Keratinocyte (primary cell): ENCODE measurements at regions not wholly inside any gene's neighbourhood (a gene's known extent, or its start where the extent isn't known, plus 50 kb on each side); places are given as distances from the start of the nearest gene placed in this dataset.

Source experiments
- DNase-seq: peaks from one replicate; pipeline ENCODE4 v3.0.0-alpha.2; 2011; ENCODE audit warnings: low read depth, missing footprints, low spot score
- FAIRE-seq: peaks from 2 replicates; lab custom pipeline; 2011; peaks lifted over from hg19 to GRCh38; lab: Jason Lieb, UNC
- H2AFZ ChIP-seq: 2 replicates; pipeline ENCODE4 v1.6.0; 2012; ENCODE audit warnings: low read length, control low read depth, inconsistent platforms; ENCODE audit not compliant: control insufficient read depth
- H3K27ac ChIP-seq: 2 replicates; pipeline ENCODE4 v1.5.1; 2011; ENCODE audit warnings: low read length; ENCODE audit not compliant: control insufficient read depth, insufficient read depth
- H3K27me3 ChIP-seq: 3 replicates; pipeline ENCODE4 v1.6.0; 2011; ENCODE audit warnings: low read length; ENCODE audit not compliant: control insufficient read depth, insufficient read depth; ENCODE audit errors: extremely low read depth
- H3K36me3 ChIP-seq, 2 experiments: 2 replicates in 1 of 2; 3 replicates in 1 of 2; pipeline ENCODE4 v1.5.1; 2011; ENCODE audit warnings: low read length in 2 of 2, mild to moderate bottlenecking in 1 of 2; ENCODE audit not compliant: control insufficient read depth in 2 of 2, insufficient read depth in 2 of 2; ENCODE audit errors: extremely low read depth in 1 of 2
- H3K4me1 ChIP-seq: 3 replicates; pipeline ENCODE4 v1.5.1; 2011; ENCODE audit warnings: low read length; ENCODE audit not compliant: control insufficient read depth, insufficient read depth; ENCODE audit errors: extremely low read depth
- H3K4me2 ChIP-seq: 3 replicates; pipeline ENCODE4 v1.6.0; 2011; ENCODE audit warnings: low read depth, low read length; ENCODE audit not compliant: control insufficient read depth, insufficient read depth; ENCODE audit errors: extremely low read depth
- H3K4me3 ChIP-seq, 3 experiments: fragments of 200-600 bp in 1 of 3; sonication (generic) in 1 of 3; 2 replicates in 2 of 3; 3 replicates in 1 of 3; pipeline ENCODE4 v1.5.1; 2011 to 2016; ENCODE audit warnings: low read length in 3 of 3, mild to moderate bottlenecking in 3 of 3, control low read depth in 2 of 3, inconsistent platforms in 1 of 3, low read depth in 1 of 3, mixed read lengths in 1 of 3, mixed run types in 1 of 3, moderate library complexity in 1 of 3; ENCODE audit not compliant: control insufficient read depth in 2 of 3, insufficient read depth in 2 of 3; ENCODE audit errors: extremely low read depth in 1 of 3
- H3K79me2 ChIP-seq: 2 replicates; pipeline ENCODE4 v1.6.0; 2012; ENCODE audit warnings: low read length; ENCODE audit not compliant: control insufficient read depth, insufficient read depth
- H3K9ac ChIP-seq: 3 replicates; pipeline ENCODE4 v1.6.0; 2011; ENCODE audit warnings: low read length; ENCODE audit not compliant: control insufficient read depth, insufficient read depth; ENCODE audit errors: extremely low read depth
- H3K9me1 ChIP-seq: 3 replicates; pipeline ENCODE4 v1.6.0; 2011; ENCODE audit warnings: low read length; ENCODE audit not compliant: control insufficient read depth, insufficient read depth; ENCODE audit errors: extremely low read depth
- H3K9me3 ChIP-seq: 2 replicates; pipeline ENCODE4 v1.5.1; 2012; ENCODE audit warnings: low read depth, low read length; ENCODE audit not compliant: control insufficient read depth
- H4K20me1 ChIP-seq: 3 replicates; pipeline ENCODE4 v1.6.0; 2011; ENCODE audit warnings: low read length; ENCODE audit not compliant: control insufficient read depth, insufficient read depth; ENCODE audit errors: extremely low read depth
- EZH2 ChIP-seq: IDR thresholded peaks from one replicate; pipeline ENCODE4 v1.6.1; 2012; ENCODE audit warnings: inconsistent platforms, mild to moderate bottlenecking, low read length, moderate library complexity
- dilution Hi-C: fragments of 300-500 bp; cut with MboI; formaldehyde crosslinking; loops from one replicate; pipeline ENCODE4 v1.7.0; 2020; ENCODE audit warnings: low sequenced_read_pairs; ENCODE audit not compliant: extremely low pct_ligation_motif_present
- TF ChIP-seq, protein P1 (sequence below), 3 experiments: IDR thresholded peaks in 1 of 3; conservative IDR thresholded peaks in 1 of 3; optimal IDR thresholded peaks in 1 of 3; 2 replicates in 2 of 3; 3 replicates in 1 of 3; pipeline versions ENCODE3 to v1.5.1; 2011; ENCODE audit warnings: low read length in 3 of 3, mild to moderate bottlenecking in 3 of 3, moderate library complexity in 2 of 3, control low read depth in 1 of 3, inconsistent platforms in 1 of 3; ENCODE audit not compliant: insufficient read depth in 2 of 3; ENCODE audit errors: extremely low read depth in 1 of 3

DNA sequence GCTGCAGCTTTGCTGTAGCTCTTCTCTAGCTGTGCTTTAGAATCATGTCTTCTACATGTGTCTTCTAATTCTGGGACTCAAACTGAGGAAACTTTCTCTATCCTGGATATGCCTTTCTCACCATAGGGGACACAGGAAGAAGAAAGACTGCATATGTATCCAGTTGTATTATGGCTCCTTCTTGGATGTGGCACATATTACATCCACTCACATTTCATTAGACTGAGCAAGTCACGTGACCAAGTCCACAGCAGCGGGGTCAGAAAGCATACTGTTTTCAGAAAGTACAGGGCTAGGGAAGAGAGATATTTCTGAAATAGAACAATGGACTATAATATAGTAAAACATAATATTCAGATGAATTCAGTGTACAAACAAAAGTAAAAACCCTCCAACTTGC, 187.6 kb upstream of the RIMS1 start:
- dilution Hi-C loops, result no loop called here
- FAIRE-seq, result no peak
- DNase-seq, result no peak
- H2AFZ ChIP-seq, result no peak overlapping the region
- no peaks in the 10 kb centered on the region for H3K4me1 ChIP-seq
- no peaks in the 10 kb centered on the region for H3K9me1 ChIP-seq
- no peak overlapping the region for H3K9ac ChIP-seq
- no peaks in the 10 kb centered on the region for H3K79me2 ChIP-seq
- no peaks in the 10 kb centered on the region for H3K27me3 ChIP-seq
- no peaks in the 10 kb centered on the region for H3K9me3 ChIP-seq
- no peak overlapping the region for H3K4me2 ChIP-seq
- H3K27ac ChIP-seq, result no peak overlapping the region
- H3K4me3 ChIP-seq, result no peak overlapping the region
- no peaks in the 10 kb centered on the region for H3K36me3 ChIP-seq
- H4K20me1 ChIP-seq, result no peaks in the 10 kb centered on the region
- TF ChIP-seq EZH2, result no peak
- TF ChIP-seq, protein P1, sequence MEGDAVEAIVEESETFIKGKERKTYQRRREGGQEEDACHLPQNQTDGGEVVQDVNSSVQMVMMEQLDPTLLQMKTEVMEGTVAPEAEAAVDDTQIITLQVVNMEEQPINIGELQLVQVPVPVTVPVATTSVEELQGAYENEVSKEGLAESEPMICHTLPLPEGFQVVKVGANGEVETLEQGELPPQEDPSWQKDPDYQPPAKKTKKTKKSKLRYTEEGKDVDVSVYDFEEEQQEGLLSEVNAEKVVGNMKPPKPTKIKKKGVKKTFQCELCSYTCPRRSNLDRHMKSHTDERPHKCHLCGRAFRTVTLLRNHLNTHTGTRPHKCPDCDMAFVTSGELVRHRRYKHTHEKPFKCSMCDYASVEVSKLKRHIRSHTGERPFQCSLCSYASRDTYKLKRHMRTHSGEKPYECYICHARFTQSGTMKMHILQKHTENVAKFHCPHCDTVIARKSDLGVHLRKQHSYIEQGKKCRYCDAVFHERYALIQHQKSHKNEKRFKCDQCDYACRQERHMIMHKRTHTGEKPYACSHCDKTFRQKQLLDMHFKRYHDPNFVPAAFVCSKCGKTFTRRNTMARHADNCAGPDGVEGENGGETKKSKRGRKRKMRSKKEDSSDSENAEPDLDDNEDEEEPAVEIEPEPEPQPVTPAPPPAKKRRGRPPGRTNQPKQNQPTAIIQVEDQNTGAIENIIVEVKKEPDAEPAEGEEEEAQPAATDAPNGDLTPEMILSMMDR (optimal IDR thresholded peaks at IDR 0.05 in 1 of 3, IDR thresholded peaks at IDR 0.05 in 1 of 3, conservative IDR thresholded peaks at IDR 0.05 in 1 of 3; ENCODE audit: extremely low read depth in 1 of 3, insufficient read depth in 2 of 3, low read length in 3 of 3), result no peak

DNA sequence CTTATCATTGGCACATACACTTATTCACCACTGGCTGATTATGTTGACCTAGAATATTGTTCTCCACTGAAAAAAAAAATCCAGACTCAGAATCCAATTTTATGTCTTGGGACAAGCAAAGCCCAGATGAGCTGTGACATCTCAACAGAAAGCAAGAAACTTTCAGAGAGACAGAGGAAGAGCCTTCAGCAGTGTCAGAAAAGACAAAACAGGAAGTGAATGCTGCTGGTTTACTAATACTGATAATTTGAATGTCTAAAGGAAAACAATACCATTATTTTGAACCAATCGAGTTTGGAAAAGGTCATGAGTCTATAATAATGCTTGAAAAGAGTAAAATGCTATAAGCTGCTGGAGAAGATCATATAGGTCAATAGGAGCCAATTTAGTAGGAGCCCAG, 179.8 kb upstream of the RIMS1 start:
- no peaks in the 10 kb centered on the region for H3K36me3 ChIP-seq
- no peaks in the 10 kb centered on the region for H3K27me3 ChIP-seq
- H4K20me1 ChIP-seq, result no peaks in the 10 kb centered on the region
- no peak for FAIRE-seq
- no peak overlapping the region for H3K9ac ChIP-seq
- H3K4me2 ChIP-seq, result no peak overlapping the region
- no peak overlapping the region for H3K27ac ChIP-seq
- H3K4me1 ChIP-seq, result no peaks in the 10 kb centered on the region
- H3K9me1 ChIP-seq, result no peaks in the 10 kb centered on the region
- no peaks in the 10 kb centered on the region for H3K9me3 ChIP-seq
- TF ChIP-seq, protein P1 (optimal IDR thresholded peaks at IDR 0.05 in 1 of 3, IDR thresholded peaks at IDR 0.05 in 1 of 3, conservative IDR thresholded peaks at IDR 0.05 in 1 of 3; ENCODE audit: extremely low read depth in 1 of 3, insufficient read depth in 2 of 3, low read length in 3 of 3), result no peak
- no peak for TF ChIP-seq EZH2
- dilution Hi-C loops, result no loop called here
- no peaks in the 10 kb centered on the region for H3K79me2 ChIP-seq
- H2AFZ ChIP-seq, result no peak overlapping the region
- no peak overlapping the region for H3K4me3 ChIP-seq
- DNase-seq, result no peak
